ENCODE measurements at regions not wholly inside any gene's neighbourhood (a gene's known extent, or its start where the extent isn't known, plus 50 kb on each side); places are given as distances from the start of the nearest gene placed in this dataset.

- no peak overlapping the region for H2AK5ac ChIP-seq (ENCODE audit: low read depth, low read length)
- no peak overlapping the region for H2BK120ac ChIP-seq (replicated peaks; ENCODE audit: low read depth, low read length)
- CTCF ChIA-PET (ENCODE audit: partially characterized antibody): no interaction called here
- no peak for TF ChIP-seq SIRT6 (IDR thresholded peaks at IDR 0.05; ENCODE audit: low read length)
- TF ChIP-seq GABPA (IDR thresholded peaks at IDR 0.05; ENCODE audit: borderline replicate concordance, insufficient read depth, low read length): no peak
- no peak for TF ChIP-seq CBX8 (IDR thresholded peaks at IDR 0.05; ENCODE audit: borderline replicate concordance, low read depth, low read length)
- TF ChIP-seq, protein P1, sequence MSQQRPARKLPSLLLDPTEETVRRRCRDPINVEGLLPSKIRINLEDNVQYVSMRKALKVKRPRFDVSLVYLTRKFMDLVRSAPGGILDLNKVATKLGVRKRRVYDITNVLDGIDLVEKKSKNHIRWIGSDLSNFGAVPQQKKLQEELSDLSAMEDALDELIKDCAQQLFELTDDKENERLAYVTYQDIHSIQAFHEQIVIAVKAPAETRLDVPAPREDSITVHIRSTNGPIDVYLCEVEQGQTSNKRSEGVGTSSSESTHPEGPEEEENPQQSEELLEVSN (IDR thresholded peaks at IDR 0.05): no peak
- no peak for TF ChIP-seq MAX (IDR thresholded peaks at IDR 0.05)
- TF ChIP-seq CTBP2 (IDR thresholded peaks at IDR 0.05; ENCODE audit: borderline replicate concordance, insufficient read depth, insufficient read length, low read length): no peak
Measured at GRCh38 chr18:66951750-66952149, 347.9 kb upstream of the CDH19 start.

More at GRCh38 chr18:66951750-66952149, 347.9 kb upstream of the CDH19 start:
- H3K27ac ChIP-seq (ENCODE audit: low read depth, low read length): no peak overlapping the region
- H2AFZ ChIP-seq (ENCODE audit: low read length): no peak overlapping the region
- no peak overlapping the region for H2BK15ac ChIP-seq (ENCODE audit: low read length)
- POLR2A ChIA-PET (ENCODE audit: partially characterized antibody): no interaction called here
- H3K4me1 ChIP-seq (replicated peaks in 1 of 4; ENCODE audit: control insufficient read depth in 3 of 4, insufficient read depth in 4 of 4, low read length in 3 of 4): no peaks in the 10 kb centered on the region
- no peaks in the 10 kb centered on the region for H3K36me3 ChIP-seq (ENCODE audit: control insufficient read depth in 2 of 4, insufficient read depth in 4 of 4, low read length in 3 of 4)
- no peak overlapping the region for H3K4me3 ChIP-seq (ENCODE audit: extremely low read depth in 1 of 4, insufficient read depth in 2 of 4, low read depth in 3 of 4, low read length in 4 of 4)
- H3K56ac ChIP-seq (replicated peaks; ENCODE audit: insufficient read length, low read depth, low read length): no peak overlapping the region
- H4K91ac ChIP-seq (replicated peaks; ENCODE audit: insufficient read length, low read length): no peak overlapping the region
- no peaks in the 10 kb centered on the region for H3K79me2 ChIP-seq (ENCODE audit: control insufficient read depth in 1 of 2, insufficient read depth in 2 of 2, low read length in 2 of 2)
- H3K14ac ChIP-seq (ENCODE audit: insufficient read length): no peak overlapping the region
- no peak overlapping the region for H3K4me2 ChIP-seq (ENCODE audit: insufficient read depth in 1 of 2, low read depth in 2 of 2, low read length in 2 of 2)
- no peaks in the 10 kb centered on the region for H3K79me1 ChIP-seq (ENCODE audit: low read depth, low read length)
- H2BK12ac ChIP-seq (ENCODE audit: low read depth, low read length): no peak overlapping the region
- no peak overlapping the region for H4K5ac ChIP-seq (ENCODE audit: insufficient read length, low read depth, low read length)
- no peak overlapping the region for H2BK20ac ChIP-seq (ENCODE audit: low read length)
- H4K8ac ChIP-seq (ENCODE audit: extremely low read depth, insufficient read depth, low read length): no peak overlapping the region
- peaks cover 0 to 3% of the 10 kb centered on the region in 2 experiments; a peak in 2 of 4 replicates for H3K9me3 ChIP-seq (ENCODE audit: insufficient read depth in 2 of 2, low read depth in 1 of 2, low read length in 1 of 2)
- no peak overlapping the region for H3K4ac ChIP-seq (replicated peaks; ENCODE audit: insufficient read length, low read depth, low read length)
- DNase-seq (ENCODE audit: low read depth in 1 of 2, low spot score in 2 of 2) (no peak), FAIRE-seq (no peak)
- no peaks in the 10 kb centered on the region for H4K20me1 ChIP-seq (replicated peaks in 1 of 2; ENCODE audit: control insufficient read depth in 1 of 2, insufficient read depth in 2 of 2, low read length in 2 of 2)
- 90% methylated on average over 1 of the region's 1 CpG; no CpG with 5 or more reads in 1 of the 2 experiments for WGBS, 2 experiments (ENCODE audit: extremely low coverage in 1 of 2, insufficient coverage in 1 of 2, insufficient read length in 1 of 2, insufficient replicate concordance in 2 of 2, low coverage in 1 of 2, low lambda C conversion rate in 2 of 2, missing lambda C conversion rate in 1 of 2)
- no peaks in the 10 kb centered on the region for H3K27me3 ChIP-seq (replicated peaks in 1 of 4; ENCODE audit: control insufficient read depth in 3 of 4, extremely low read depth in 1 of 4, insufficient read depth in 3 of 4, low read length in 3 of 4)
- no peak overlapping the region for H3K23ac ChIP-seq (ENCODE audit: insufficient read length)
- no peak overlapping the region for H3K18ac ChIP-seq (ENCODE audit: extremely low read depth, low read length)
- H3K9ac ChIP-seq (replicated peaks in 1 of 4; ENCODE audit: extremely low read depth in 1 of 4, low read depth in 3 of 4, low read length in 3 of 4): no peak overlapping the region
- H3K23me2 ChIP-seq (ENCODE audit: low read depth, low read length): no peaks in the 10 kb centered on the region
- no peak overlapping the region for H2BK5ac ChIP-seq (ENCODE audit: low read depth, low read length)

All from H1 (cell line).